ENCODE measurements at regions not wholly inside any gene's neighbourhood (a gene's known extent, or its start where the extent isn't known, plus 50 kb on each side); places are given as distances from the start of the nearest gene placed in this dataset.

GRCh38 chr4:7121866-7122653, 54.2 kb upstream of the GRPEL1 start:
- no peaks in the 10 kb centered on the region for H4K20me1 ChIP-seq (ENCODE audit: insufficient read depth, low read length)
- Mint-ChIP-seq H3K36me3 (ENCODE audit: low read depth, unreplicated experiment) (no peaks in the 10 kb centered on the region), H3K4me3 (ENCODE audit: unreplicated experiment) (no peak overlapping the region), H3K9me3 (ENCODE audit: unreplicated experiment) (peaks cover 15% of the 10 kb centered on the region), H3K27ac (ENCODE audit: unreplicated experiment) (no peak overlapping the region), H3K27me3 (ENCODE audit: low read depth, unreplicated experiment) (peaks cover 50% of the 10 kb centered on the region), H3K4me1 (ENCODE audit: low read depth, unreplicated experiment) (peaks cover 9% of the 10 kb centered on the region)
- no peak overlapping the region for H3K4me3 ChIP-seq (ENCODE audit: insufficient read depth, low read depth, low read length)
- H3K9me3 ChIP-seq (ENCODE audit: insufficient read depth, low read depth, low read length) = peaks cover 7% of the 10 kb centered on the region
- H3K79me2 ChIP-seq (ENCODE audit: insufficient read depth, low read length) = no peaks in the 10 kb centered on the region
- peaks cover 8% of the 10 kb centered on the region for H3K4me1 ChIP-seq (ENCODE audit: insufficient read depth, low read length)
- no peak overlapping the region for H2AFZ ChIP-seq (ENCODE audit: low read depth, low read length)
- FAIRE-seq = no peak
- no peaks in the 10 kb centered on the region for H3K36me3 ChIP-seq (ENCODE audit: insufficient read depth, low read length)
- peaks cover 12% of the 10 kb centered on the region for H3K27me3 ChIP-seq (ENCODE audit: insufficient read depth, low read length)
- TF ChIP-seq EZH2 (IDR thresholded peaks at IDR 0.05; ENCODE audit: insufficient read depth, low read length) (no peak), CTCF (IDR thresholded peaks at IDR 0.05; ENCODE audit: insufficient read depth, low read depth, low read length) (no peak)
- no peak overlapping the region for H3K9ac ChIP-seq (ENCODE audit: low read length)
- DNase-seq (ENCODE audit: low read depth) = no peak
- H3K4me2 ChIP-seq (ENCODE audit: low read length) = no peak overlapping the region
- H3K27ac ChIP-seq (ENCODE audit: low read depth, low read length) = no peak overlapping the region

- Histone ChIP-seq H3K4me3 (ENCODE audit: insufficient read depth, low read depth, low read length) (no peak overlapping the region), H3K4me2 (ENCODE audit: low read length) (no peak overlapping the region), H3K27me3 (ENCODE audit: insufficient read depth, low read length) (peaks cover 15% of the 10 kb centered on the region), H3K27ac (ENCODE audit: low read depth, low read length) (no peak overlapping the region), H3K9ac (ENCODE audit: low read length) (no peak overlapping the region), H3K4me1 (ENCODE audit: insufficient read depth, low read length) (peaks cover 8% of the 10 kb centered on the region), H2AFZ (ENCODE audit: low read depth, low read length) (no peak overlapping the region), H3K79me2 (ENCODE audit: insufficient read depth, low read length) (no peaks in the 10 kb centered on the region), H3K36me3 (ENCODE audit: insufficient read depth, low read length) (no peaks in the 10 kb centered on the region), H4K20me1 (ENCODE audit: insufficient read depth, low read length) (no peaks in the 10 kb centered on the region), H3K9me3 (ENCODE audit: insufficient read depth, low read depth, low read length) (peaks cover 7% of the 10 kb centered on the region)
- peaks cover 54% of the 10 kb centered on the region for H3K27me3 Mint-ChIP-seq (ENCODE audit: low read depth, unreplicated experiment)
- TF ChIP-seq EZH2 (IDR thresholded peaks at IDR 0.05; ENCODE audit: insufficient read depth, low read length) = no peak
- no peak for TF ChIP-seq CTCF (IDR thresholded peaks at IDR 0.05; ENCODE audit: insufficient read depth, low read depth, low read length)
- H3K27ac Mint-ChIP-seq (ENCODE audit: unreplicated experiment) = no peak overlapping the region
- FAIRE-seq (no peak), DNase-seq (ENCODE audit: low read depth) (no peak)
- H3K4me3 Mint-ChIP-seq (ENCODE audit: unreplicated experiment) = no peak overlapping the region
- H3K9me3 Mint-ChIP-seq (ENCODE audit: unreplicated experiment) = peaks cover 16% of the 10 kb centered on the region
- no peaks in the 10 kb centered on the region for H3K36me3 Mint-ChIP-seq (ENCODE audit: low read depth, unreplicated experiment)
- peaks cover 9% of the 10 kb centered on the region for H3K4me1 Mint-ChIP-seq (ENCODE audit: low read depth, unreplicated experiment)
Observed at GRCh38 chr4:7121174-7121573, 53.3 kb upstream of the GRPEL1 start.

GRCh38 chr4:7120341-7120740, 52.5 kb upstream of the GRPEL1 start:
- TF ChIP-seq EZH2 (IDR thresholded peaks at IDR 0.05; ENCODE audit: insufficient read depth, low read length) = no peak
- TF ChIP-seq CTCF (IDR thresholded peaks at IDR 0.05; ENCODE audit: insufficient read depth, low read depth, low read length) = no peak
- no peak overlapping the region for H3K4me3 Mint-ChIP-seq (ENCODE audit: unreplicated experiment)
- Histone ChIP-seq H4K20me1 (ENCODE audit: insufficient read depth, low read length) (no peaks in the 10 kb centered on the region), H2AFZ (ENCODE audit: low read depth, low read length) (no peak overlapping the region), H3K9ac (ENCODE audit: low read length) (no peak overlapping the region), H3K36me3 (ENCODE audit: insufficient read depth, low read length) (no peaks in the 10 kb centered on the region), H3K9me3 (ENCODE audit: insufficient read depth, low read depth, low read length) (peaks cover 7% of the 10 kb centered on the region), H3K4me3 (ENCODE audit: insufficient read depth, low read depth, low read length) (no peak overlapping the region), H3K4me2 (ENCODE audit: low read length) (no peak overlapping the region), H3K27me3 (ENCODE audit: insufficient read depth, low read length) (peaks cover 15% of the 10 kb centered on the region), H3K79me2 (ENCODE audit: insufficient read depth, low read length) (no peaks in the 10 kb centered on the region), H3K27ac (ENCODE audit: low read depth, low read length) (no peak overlapping the region), H3K4me1 (ENCODE audit: insufficient read depth, low read length) (peaks cover 7% of the 10 kb centered on the region)
- peaks cover 58% of the 10 kb centered on the region for H3K27me3 Mint-ChIP-seq (ENCODE audit: low read depth, unreplicated experiment)
- peaks cover 6% of the 10 kb centered on the region for H3K4me1 Mint-ChIP-seq (ENCODE audit: low read depth, unreplicated experiment)
- H3K9me3 Mint-ChIP-seq (ENCODE audit: unreplicated experiment) = peaks cover 16% of the 10 kb centered on the region
- H3K27ac Mint-ChIP-seq (ENCODE audit: unreplicated experiment) = no peak overlapping the region
- FAIRE-seq = no peak
- DNase-seq (ENCODE audit: low read depth) = no peak
- H3K36me3 Mint-ChIP-seq (ENCODE audit: low read depth, unreplicated experiment) = no peaks in the 10 kb centered on the region

All from astrocyte (in vitro differentiated cells and primary cell).